ENCODE measurements at regions not wholly inside any gene's neighbourhood (a gene's known extent, or its start where the extent isn't known, plus 50 kb on each side); places are given as distances from the start of the nearest gene placed in this dataset.

DNA sequence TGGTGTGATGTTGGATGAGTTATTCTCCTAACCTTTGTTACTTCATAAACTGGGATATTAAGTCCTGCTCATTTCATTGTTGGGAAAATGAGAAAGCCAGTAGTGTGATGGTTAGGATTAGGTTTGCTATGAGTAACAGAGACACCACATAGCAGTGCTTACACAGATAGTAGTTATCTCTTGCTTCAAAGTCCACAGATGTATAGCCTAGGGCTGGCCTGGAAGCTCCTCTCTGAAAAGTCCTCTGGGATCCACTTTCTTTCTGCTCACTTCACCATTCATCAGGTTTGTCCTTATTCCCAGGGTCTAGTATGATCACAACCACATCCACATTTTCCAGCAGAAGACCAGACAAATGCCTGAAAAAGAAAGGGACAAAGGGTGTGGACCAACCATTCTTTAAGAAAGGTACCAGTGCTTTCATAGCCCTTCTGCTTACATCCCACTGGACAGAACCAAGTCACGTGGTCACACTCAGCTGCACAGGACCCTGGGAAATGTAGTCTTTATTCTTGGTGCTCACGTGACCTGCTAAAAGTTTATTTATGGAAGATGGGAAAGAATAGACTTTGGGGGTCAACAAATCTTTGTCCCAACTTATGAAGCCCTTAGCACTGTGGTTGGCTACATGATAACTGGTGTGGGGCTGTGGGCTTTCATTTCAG, 108.9 kb downstream of the INSIG2 start:
- FAIRE-seq (peak; percentile 89), DNase-seq (ENCODE audit: low read depth) (no peak)
- Histone ChIP-seq H3K4me3 (ENCODE audit: low read depth, low read length) (no peak overlapping the region), H3K27me3 (ENCODE audit: control insufficient read depth, insufficient read depth, low read length) (peaks cover 2% of the 10 kb centered on the region), H3K36me3 (ENCODE audit: control insufficient read depth, insufficient read depth, low read length) (no peaks in the 10 kb centered on the region)
- no peak for TF ChIP-seq CTCF (IDR thresholded peaks at IDR 0.05; ENCODE audit: insufficient read depth, low read length, severe bottlenecking)

DNA sequence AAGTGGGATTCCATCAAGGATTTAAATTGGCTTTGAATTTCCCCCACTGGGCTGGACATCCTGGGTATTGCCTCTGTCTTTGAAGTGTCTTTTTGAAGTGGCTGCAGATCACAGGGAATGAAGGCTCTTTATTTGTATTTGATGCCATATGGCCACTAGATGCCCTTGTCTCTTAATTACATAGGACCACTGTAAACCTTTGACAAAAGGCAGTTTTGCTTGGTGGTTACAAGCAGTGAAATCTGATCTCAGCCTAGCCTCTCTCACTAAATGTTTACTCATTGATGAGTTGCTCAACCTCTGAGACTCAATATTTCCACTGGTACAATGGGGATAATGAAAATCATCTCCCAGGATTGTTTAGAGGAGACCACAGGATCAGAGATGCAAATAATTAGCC, 102.2 kb downstream of the INSIG2 start:
- H3K36me3 ChIP-seq (ENCODE audit: control insufficient read depth, insufficient read depth, low read length) = no peaks in the 10 kb centered on the region
- peak; percentile 43 for DNase-seq (ENCODE audit: low read depth)
- H3K27me3 ChIP-seq (ENCODE audit: control insufficient read depth, insufficient read depth, low read length) = no peaks in the 10 kb centered on the region
- TF ChIP-seq CTCF (IDR thresholded peaks at IDR 0.05; ENCODE audit: insufficient read depth, low read length, severe bottlenecking) = no peak
- no peak overlapping the region for H3K4me3 ChIP-seq (ENCODE audit: low read depth, low read length)
- no peak for FAIRE-seq

DNA sequence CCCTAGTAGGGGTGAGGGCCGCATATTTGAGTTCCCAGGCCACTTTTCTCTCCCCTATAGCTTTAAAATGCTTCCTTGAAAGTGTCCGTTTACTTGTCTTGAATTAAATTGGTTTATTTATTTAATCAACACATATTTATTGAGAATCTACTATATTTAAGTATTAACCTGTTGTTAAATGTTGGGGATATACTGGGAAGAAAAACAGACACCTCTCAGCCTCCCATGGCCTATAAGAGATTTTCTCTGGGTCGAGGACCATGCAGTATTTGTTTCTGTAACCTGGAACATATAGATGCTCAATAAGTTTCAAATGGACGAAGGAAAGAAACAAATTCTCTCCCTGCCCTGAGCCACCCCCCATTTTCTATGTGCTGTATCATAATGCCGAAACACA, 98.6 kb downstream of the INSIG2 start:
- no peak for TF ChIP-seq CTCF (IDR thresholded peaks at IDR 0.05; ENCODE audit: insufficient read depth, low read length, severe bottlenecking)
- Histone ChIP-seq H3K36me3 (ENCODE audit: control insufficient read depth, insufficient read depth, low read length) (no peaks in the 10 kb centered on the region), H3K27me3 (ENCODE audit: control insufficient read depth, insufficient read depth, low read length) (no peaks in the 10 kb centered on the region), H3K4me3 (ENCODE audit: low read depth, low read length) (peak overlapping the region; percentile 66)
- DNase-seq (ENCODE audit: low read depth) (no peak), FAIRE-seq (no peak)

DNA sequence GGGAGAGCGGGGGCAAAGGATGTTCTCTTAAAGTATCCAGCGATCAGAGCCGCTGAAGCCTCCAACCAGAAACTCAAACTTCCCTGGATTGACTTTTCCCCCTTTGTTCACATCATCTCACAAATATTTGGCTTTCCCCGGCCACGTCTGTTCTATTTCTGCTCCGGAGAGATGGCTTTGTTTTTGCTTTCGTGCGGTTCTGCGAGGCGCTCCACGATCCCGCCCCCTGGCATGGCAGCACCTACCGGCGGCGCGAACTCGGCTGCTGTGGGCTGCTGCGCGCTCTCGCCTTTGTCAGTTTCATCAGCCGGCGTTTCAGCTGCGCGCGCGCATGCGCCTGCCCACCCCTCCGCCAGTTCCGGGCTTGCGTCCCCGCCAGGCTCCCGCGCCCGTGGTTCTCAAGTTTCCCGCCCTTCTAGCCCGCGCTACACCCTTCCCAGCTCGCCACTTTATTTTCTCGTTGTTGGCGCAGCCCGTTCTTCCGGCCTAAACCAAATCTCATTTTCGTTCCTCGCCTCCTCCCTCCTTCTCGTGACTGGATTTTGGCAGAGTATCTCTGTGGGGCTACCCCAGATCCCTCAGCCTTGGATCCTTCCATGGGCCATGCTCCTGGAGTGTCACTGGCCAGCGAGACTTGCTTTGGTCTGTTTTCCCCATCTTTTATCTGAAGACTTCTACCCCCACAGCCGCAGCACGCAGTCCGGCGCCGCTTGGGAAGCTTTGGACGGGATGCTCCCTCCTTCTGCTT, 98.0 kb downstream of the INSIG2 start:
- H3K4me3 ChIP-seq (ENCODE audit: low read depth, low read length) = peak overlapping the region; percentile 66
- H3K36me3 ChIP-seq (ENCODE audit: control insufficient read depth, insufficient read depth, low read length) = no peaks in the 10 kb centered on the region
- H3K27me3 ChIP-seq (ENCODE audit: control insufficient read depth, insufficient read depth, low read length) = no peaks in the 10 kb centered on the region
- DNase-seq (ENCODE audit: low read depth) (peak; percentile 53), FAIRE-seq (no peak)
- peak; percentile 29 for TF ChIP-seq CTCF (IDR thresholded peaks at IDR 0.05; ENCODE audit: insufficient read depth, low read length, severe bottlenecking)

GRCh38 chr2:118185210-118186109, 97.2 kb downstream of the INSIG2 start:
- TF ChIP-seq CTCF (IDR thresholded peaks at IDR 0.05; ENCODE audit: insufficient read depth, low read length, severe bottlenecking) = no peak
- peak overlapping the region; percentile 66 for H3K4me3 ChIP-seq (ENCODE audit: low read depth, low read length)
- no peak for FAIRE-seq
- H3K27me3 ChIP-seq (ENCODE audit: control insufficient read depth, insufficient read depth, low read length) = no peaks in the 10 kb centered on the region
- DNase-seq (ENCODE audit: low read depth) = peak; percentile 27
- no peaks in the 10 kb centered on the region for H3K36me3 ChIP-seq (ENCODE audit: control insufficient read depth, insufficient read depth, low read length)

Measured in bronchial epithelial cell (primary cell).